Smooth muscle cell (in vitro differentiated cells): ENCODE measurements at regions not wholly inside any gene's neighbourhood (a gene's known extent, or its start where the extent isn't known, plus 50 kb on each side); places are given as distances from the start of the nearest gene placed in this dataset.

ENCODE experiments used
- DNase-seq: peaks from one replicate; lab custom pipeline; 2025; ENCODE audit not compliant: unreplicated experiment; lab: John Stamatoyannopoulos, UW
- H2AFZ ChIP-seq: fragments of 200-600 bp; sonication (generic); 2 replicates; pipeline ENCODE4 v1.6.0; 2016; ENCODE audit warnings: antibody characterized with exemption, low read depth, mild to moderate bottlenecking
- H3F3A ChIP-seq: fragments of 200-600 bp; sonication (generic); 2 replicates; pipeline ENCODE4 v1.6.0; 2017; ENCODE audit warnings: antibody characterized with exemption, low read depth
- H3K27ac ChIP-seq: fragments of 200-600 bp; sonication (generic); 2 replicates; pipeline ENCODE4 v1.5.1; 2016; ENCODE audit warnings: low read depth, mild to moderate bottlenecking
- H3K27me3 ChIP-seq: fragments of 200-600 bp; sonication (generic); 2 replicates; pipeline ENCODE4 v1.6.1; 2016; ENCODE audit warnings: low read depth, mild to moderate bottlenecking
- H3K36me3 ChIP-seq: fragments of 200-600 bp; sonication (generic); 2 replicates; pipeline ENCODE4 v1.5.1; 2016; ENCODE audit warnings: low read depth
- H3K4me1 ChIP-seq: fragments of 200-600 bp; sonication (generic); 2 replicates; pipeline ENCODE4 v1.5.1; 2016; ENCODE audit warnings: low read depth
- H3K4me2 ChIP-seq: fragments of 200-600 bp; sonication (generic); 2 replicates; pipeline ENCODE4 v1.6.0; 2016; ENCODE audit warnings: mild to moderate bottlenecking
- H3K4me3 ChIP-seq: fragments of 200-600 bp; sonication (generic); 2 replicates; pipeline ENCODE4 v1.5.1; 2016; ENCODE audit warnings: mild to moderate bottlenecking
- H3K79me2 ChIP-seq: fragments of 200-600 bp; sonication (generic); 2 replicates; pipeline ENCODE4 v1.6.0; 2016; ENCODE audit warnings: low read depth, mild to moderate bottlenecking
- H3K9ac ChIP-seq: fragments of 200-600 bp; sonication (generic); 2 replicates; pipeline ENCODE4 v1.6.0; 2016; ENCODE audit warnings: low read depth
- H3K9me3 ChIP-seq: fragments of 200-600 bp; sonication (generic); replicated peaks from 2 replicates; pipeline ENCODE4 v1.5.1; 2016; ENCODE audit warnings: low read depth
- H4K20me1 ChIP-seq: fragments of 200-600 bp; sonication (generic); 2 replicates; pipeline ENCODE4 v1.6.0; 2016; ENCODE audit warnings: low read depth
- CTCF ChIP-seq: fragments of 200-600 bp; sonication (generic); IDR thresholded peaks from 2 replicates; pipeline ENCODE4 v1.5.1; 2017; ENCODE audit warnings: borderline replicate concordance, mild to moderate bottlenecking, antibody characterized with exemption; ENCODE audit not compliant: insufficient read depth, poor library complexity, severe bottlenecking
- WGBS: methylation state at CpG from one replicate; pipeline ENCODE4 v1.1.7; 2016; ENCODE audit warnings: low lambda C conversion rate; 5-methylcytosine and 5-hydroxymethylcytosine counted together

- H3K36me3 ChIP-seq: no peaks in the 10 kb centered on the region
- H4K20me1 ChIP-seq: no peaks in the 10 kb centered on the region
- no peak overlapping the region for H3K4me3 ChIP-seq
- TF ChIP-seq CTCF: no peak
- no peak overlapping the region for H2AFZ ChIP-seq
- no peak for DNase-seq
- no peaks in the 10 kb centered on the region for H3K27me3 ChIP-seq
- H3K27ac ChIP-seq: no peak overlapping the region
- H3K4me1 ChIP-seq: no peaks in the 10 kb centered on the region
- 84% methylated on average over 5 of the region's 5 CpGs for WGBS
- no peaks in the 10 kb centered on the region for H3F3A ChIP-seq
- no peak overlapping the region for H3K4me2 ChIP-seq
- no peaks in the 10 kb centered on the region for H3K9me3 ChIP-seq
- no peak overlapping the region for H3K9ac ChIP-seq
- H3K79me2 ChIP-seq: no peaks in the 10 kb centered on the region
Measured at GRCh38 chr9:82363682-82364081, 375.1 kb downstream of the SPATA31D1 start.

- no peak for DNase-seq
- H4K20me1 ChIP-seq: no peaks in the 10 kb centered on the region
- TF ChIP-seq CTCF: no peak
- no peak overlapping the region for H3K27ac ChIP-seq
- H3K4me2 ChIP-seq: no peak overlapping the region
- H3K9me3 ChIP-seq: no peaks in the 10 kb centered on the region
- no peaks in the 10 kb centered on the region for H3K27me3 ChIP-seq
- no peaks in the 10 kb centered on the region for H3K4me1 ChIP-seq
- H3K9ac ChIP-seq: no peak overlapping the region
- no peaks in the 10 kb centered on the region for H3F3A ChIP-seq
- no peak overlapping the region for H3K4me3 ChIP-seq
- 58% methylated on average over 2 of the region's 2 CpGs for WGBS
- no peaks in the 10 kb centered on the region for H3K79me2 ChIP-seq
- H2AFZ ChIP-seq: no peak overlapping the region
- no peaks in the 10 kb centered on the region for H3K36me3 ChIP-seq
Measured at GRCh38 chr9:82367016-82367415, 378.4 kb downstream of the SPATA31D1 start.

- H3K27ac ChIP-seq: no peak overlapping the region
- H3K9ac ChIP-seq: no peak overlapping the region
- no peak overlapping the region for H2AFZ ChIP-seq
- no peak for DNase-seq
- H4K20me1 ChIP-seq: no peaks in the 10 kb centered on the region
- H3K36me3 ChIP-seq: no peaks in the 10 kb centered on the region
- WGBS: 93% methylated on average over 1 of the region's 1 CpG
- H3K4me2 ChIP-seq: no peak overlapping the region
- H3K79me2 ChIP-seq: no peaks in the 10 kb centered on the region
- H3K4me3 ChIP-seq: no peak overlapping the region
- H3K4me1 ChIP-seq: no peaks in the 10 kb centered on the region
- no peaks in the 10 kb centered on the region for H3K27me3 ChIP-seq
- no peak for TF ChIP-seq CTCF
- no peaks in the 10 kb centered on the region for H3K9me3 ChIP-seq
- no peaks in the 10 kb centered on the region for H3F3A ChIP-seq
Measured at GRCh38 chr9:82367929-82368328, 379.4 kb downstream of the SPATA31D1 start.

GRCh38 chr9:82369251-82369945 lies 380.8 kb downstream of the SPATA31D1 start:
- H3K4me3 ChIP-seq: no peak overlapping the region
- no peak overlapping the region for H2AFZ ChIP-seq
- H3K27me3 ChIP-seq: no peaks in the 10 kb centered on the region
- WGBS: 92% methylated on average over 2 of the region's 2 CpGs
- no peaks in the 10 kb centered on the region for H3K4me1 ChIP-seq
- H3K9ac ChIP-seq: no peak overlapping the region
- no peaks in the 10 kb centered on the region for H4K20me1 ChIP-seq
- no peaks in the 10 kb centered on the region for H3F3A ChIP-seq
- H3K27ac ChIP-seq: no peak overlapping the region
- H3K79me2 ChIP-seq: no peaks in the 10 kb centered on the region
- H3K36me3 ChIP-seq: no peaks in the 10 kb centered on the region
- DNase-seq: no peak
- no peaks in the 10 kb centered on the region for H3K9me3 ChIP-seq
- TF ChIP-seq CTCF: no peak
- no peak overlapping the region for H3K4me2 ChIP-seq
